Mesenchymal stem cell (in vitro differentiated cells and primary cell): ENCODE measurements at regions not wholly inside any gene's neighbourhood (a gene's known extent, or its start where the extent isn't known, plus 50 kb on each side); places are given as distances from the start of the nearest gene placed in this dataset.

Source experiments
- DNase-seq: peaks from one replicate; pipeline ENCODE4 v3.0.0-alpha.2; 2013
- H2AFZ ChIP-seq: one replicate; pipeline ENCODE4 v1.6.1; 2013; ENCODE audit warnings: low read depth, mild to moderate bottlenecking, control low read depth, inconsistent platforms, low read length, moderate library complexity
- H2AK5ac ChIP-seq: 2 replicates; pipeline ENCODE4 v1.6.1; 2013; ENCODE audit warnings: low read length, moderate library complexity, mild to moderate bottlenecking, inconsistent platforms; ENCODE audit not compliant: severe bottlenecking
- H2BK120ac ChIP-seq: one replicate; pipeline ENCODE4 v1.6.1; 2013; ENCODE audit warnings: low read depth, mild to moderate bottlenecking, inconsistent platforms, low read length, moderate library complexity
- H2BK12ac ChIP-seq, 2 experiments: one replicate each; pipeline ENCODE4 v1.6.1; 2013; ENCODE audit warnings: inconsistent platforms in 2 of 2, low read length in 2 of 2, mild to moderate bottlenecking in 2 of 2, moderate library complexity in 2 of 2, control low read depth in 1 of 2
- H2BK15ac ChIP-seq: one replicate; pipeline ENCODE4 v1.6.1; 2013; ENCODE audit warnings: mild to moderate bottlenecking, low read depth, inconsistent platforms; ENCODE audit not compliant: poor library complexity, severe bottlenecking
- H2BK5ac ChIP-seq: 2 replicates; pipeline ENCODE4 v1.6.1; 2013; ENCODE audit warnings: low read depth, mild to moderate bottlenecking, low read length, control low read depth, inconsistent platforms; ENCODE audit not compliant: poor library complexity, severe bottlenecking
- H3K14ac ChIP-seq, 2 experiments: one replicate each; pipeline ENCODE4 v1.6.1; 2013; ENCODE audit warnings: inconsistent platforms in 2 of 2, low read length in 2 of 2, control low read depth in 1 of 2, mild to moderate bottlenecking in 1 of 2, moderate library complexity in 1 of 2
- H3K18ac ChIP-seq, 2 experiments: one replicate each; pipeline ENCODE4 v1.6.1; 2013; ENCODE audit warnings: inconsistent platforms in 2 of 2, low read length in 2 of 2, control low read depth in 1 of 2, low read depth in 1 of 2, mild to moderate bottlenecking in 1 of 2
- H3K23ac ChIP-seq, 2 experiments: one replicate each; pipeline ENCODE4 v1.6.1; 2013; ENCODE audit warnings: inconsistent platforms in 2 of 2, low read length in 2 of 2, mild to moderate bottlenecking in 2 of 2, moderate library complexity in 2 of 2, control low read depth in 1 of 2
- H3K27ac ChIP-seq: 2 replicates; pipeline ENCODE4 v1.5.1; 2013; ENCODE audit warnings: mild to moderate bottlenecking, moderate library complexity, low read length, control low read depth, inconsistent platforms; ENCODE audit not compliant: poor library complexity, severe bottlenecking
- H3K27me3 ChIP-seq, 2 experiments: 2 replicates each; pipeline versions ENCODE4 v1.6.1 to v1.7.0; 2013; ENCODE audit warnings: low read length in 2 of 2, mild to moderate bottlenecking in 2 of 2, moderate library complexity in 2 of 2, control low read depth in 1 of 2, inconsistent platforms in 1 of 2; ENCODE audit not compliant: control insufficient read depth in 1 of 2, insufficient read depth in 1 of 2
- H3K36me3 ChIP-seq, 2 experiments: 2 replicates each; pipeline versions ENCODE4 v1.6.1 to v1.7.0; 2013; ENCODE audit warnings: low read length in 2 of 2, control low read depth in 1 of 2, inconsistent platforms in 1 of 2, low read depth in 1 of 2, mild to moderate bottlenecking in 1 of 2; ENCODE audit not compliant: insufficient read depth in 2 of 2, control insufficient read depth in 1 of 2
- H3K4ac ChIP-seq, 2 experiments: one replicate each; pipeline ENCODE4 v1.6.1; 2013; ENCODE audit warnings: inconsistent platforms in 2 of 2, low read length in 2 of 2, mild to moderate bottlenecking in 2 of 2, moderate library complexity in 2 of 2, control low read depth in 1 of 2, low read depth in 1 of 2
- H3K4me1 ChIP-seq: 2 replicates; pipeline ENCODE4 v1.6.1; 2013; ENCODE audit warnings: low read depth, low read length, control low read depth; ENCODE audit not compliant: control insufficient read depth, insufficient read depth
- H3K4me2 ChIP-seq: 2 replicates; pipeline ENCODE4 v1.6.1; 2013; ENCODE audit warnings: low read length, mild to moderate bottlenecking, inconsistent platforms; ENCODE audit not compliant: poor library complexity, severe bottlenecking
- H3K4me3 ChIP-seq, 2 experiments: 2 replicates each; pipeline versions ENCODE4 v1.5.1 to v1.7.0; 2013; ENCODE audit warnings: low read length in 2 of 2, mild to moderate bottlenecking in 2 of 2, control low read depth in 1 of 2, low read depth in 1 of 2; ENCODE audit not compliant: insufficient read depth in 1 of 2
- H3K79me1 ChIP-seq: replicated peaks from 2 replicates; pipeline ENCODE4 v1.6.1; 2013; ENCODE audit warnings: mild to moderate bottlenecking, control low read depth, low read length, inconsistent platforms; ENCODE audit not compliant: poor library complexity, severe bottlenecking
- H3K9ac ChIP-seq: 2 replicates; pipeline ENCODE4 v1.7.0; 2013; ENCODE audit warnings: mild to moderate bottlenecking, low read length, moderate library complexity
- H3K9me3 ChIP-seq: 2 replicates; pipeline ENCODE4 v1.7.0; 2013; ENCODE audit warnings: mild to moderate bottlenecking, low read length; ENCODE audit not compliant: control insufficient read depth
- H4K8ac ChIP-seq: one replicate; pipeline ENCODE4 v1.6.1; 2013; ENCODE audit warnings: inconsistent platforms, mild to moderate bottlenecking, low read length, moderate library complexity
- H4K91ac ChIP-seq: one replicate; pipeline ENCODE4 v1.6.1; 2013; ENCODE audit warnings: mild to moderate bottlenecking, low read length, inconsistent platforms
- WGBS: methylation state at CpG from one replicate; pipeline ENCODE4 v1.1.7; 2013; ENCODE audit warnings: mixed read lengths; 5-methylcytosine and 5-hydroxymethylcytosine counted together

GRCh38 chr11:114844896-114845295 is 166.6 kb downstream of the NXPE2 start:
- Histone ChIP-seq H3K4me3 (no peak overlapping the region), H2BK5ac (no peak overlapping the region), H2BK15ac (no peak overlapping the region), H3K36me3 (no peaks in the 10 kb centered on the region), H4K91ac (no peak overlapping the region), H3K9ac (no peak overlapping the region), H3K4ac (no peak overlapping the region), H3K4me1 (no peaks in the 10 kb centered on the region), H2AK5ac (no peak overlapping the region), H3K18ac (no peak overlapping the region), H2BK12ac (no peak overlapping the region), H4K8ac (no peak overlapping the region), H2BK120ac (no peak overlapping the region), H2AFZ (no peak overlapping the region), H3K4me2 (no peak overlapping the region), H3K79me1 (no peaks in the 10 kb centered on the region), H3K9me3 (no peaks in the 10 kb centered on the region), H3K14ac (no peak overlapping the region), H3K27ac (no peak overlapping the region), H3K27me3 (no peaks in the 10 kb centered on the region), H3K23ac (no peak overlapping the region)
- WGBS, result 71% methylated on average over 1 of the region's 1 CpG
- no peak for DNase-seq

- Histone ChIP-seq H3K36me3 (no peaks in the 10 kb centered on the region), H4K91ac (no peak overlapping the region), H3K4ac (no peak overlapping the region), H3K23ac (no peak overlapping the region), H3K27ac (no peak overlapping the region), H2BK120ac (no peak overlapping the region), H3K18ac (no peak overlapping the region), H4K8ac (no peak overlapping the region), H2BK15ac (no peak overlapping the region), H2AK5ac (no peak overlapping the region), H2AFZ (no peak overlapping the region), H3K14ac (no peak overlapping the region), H3K27me3 (no peaks in the 10 kb centered on the region), H3K4me2 (no peak overlapping the region), H3K9me3 (no peaks in the 10 kb centered on the region), H3K9ac (no peak overlapping the region), H2BK12ac (no peak overlapping the region), H2BK5ac (no peak overlapping the region), H3K4me3 (no peak overlapping the region), H3K4me1 (no peaks in the 10 kb centered on the region), H3K79me1 (no peaks in the 10 kb centered on the region)
- WGBS, result 82% methylated on average over 4 of the region's 4 CpGs
- DNase-seq, result no peak
These were observed 167.6 kb downstream of the NXPE2 start for GRCh38 chr11:114845766-114846415.

- Histone ChIP-seq H3K4ac (no peak overlapping the region), H3K4me3 (no peak overlapping the region), H2BK15ac (no peak overlapping the region), H3K14ac (no peak overlapping the region), H4K91ac (no peak overlapping the region), H3K27me3 (no peaks in the 10 kb centered on the region), H3K9me3 (no peaks in the 10 kb centered on the region), H3K23ac (no peak overlapping the region), H2AK5ac (no peak overlapping the region), H2BK5ac (no peak overlapping the region), H2AFZ (no peak overlapping the region), H2BK12ac (no peak overlapping the region), H4K8ac (no peak overlapping the region), H3K36me3 (no peaks in the 10 kb centered on the region), H2BK120ac (no peak overlapping the region), H3K4me2 (no peak overlapping the region), H3K27ac (no peak overlapping the region), H3K79me1 (no peaks in the 10 kb centered on the region), H3K18ac (no peak overlapping the region), H3K9ac (no peak overlapping the region), H3K4me1 (no peaks in the 10 kb centered on the region)
- WGBS, result 42% methylated on average over 3 of the region's 3 CpGs
- peak; percentile 3 for DNase-seq
These were observed 168.1 kb downstream of the NXPE2 start for GRCh38 chr11:114846416-114846791.

GRCh38 chr11:114847306-114847975 is 169.1 kb downstream of the NXPE2 start:
- Histone ChIP-seq H3K18ac (no peak overlapping the region), H2BK5ac (no peak overlapping the region), H3K4me2 (no peak overlapping the region), H3K27me3 (no peaks in the 10 kb centered on the region), H3K23ac (no peak overlapping the region), H2BK15ac (no peak overlapping the region), H2BK12ac (no peak overlapping the region), H2AK5ac (no peak overlapping the region), H4K91ac (no peak overlapping the region), H3K36me3 (no peaks in the 10 kb centered on the region), H3K4me1 (no peaks in the 10 kb centered on the region), H3K27ac (no peak overlapping the region), H3K4me3 (no peak overlapping the region), H4K8ac (no peak overlapping the region), H3K9me3 (no peaks in the 10 kb centered on the region), H2AFZ (no peak overlapping the region), H3K9ac (no peak overlapping the region), H3K79me1 (no peaks in the 10 kb centered on the region), H2BK120ac (no peak overlapping the region), H3K14ac (no peak overlapping the region), H3K4ac (no peak overlapping the region)
- no peak for DNase-seq
- WGBS, result 41% methylated on average over 7 of the region's 7 CpGs
